Amniotic epithelial cell (primary cell): ENCODE measurements at regions not wholly inside any gene's neighbourhood (a gene's known extent, or its start where the extent isn't known, plus 50 kb on each side); places are given as distances from the start of the nearest gene placed in this dataset.
"Not testable (repeated sequence)": the region's sequence is repeated elsewhere in the genome, so short reads cannot be mapped to it uniquely, and the experiment has no call there.

Experiments
- DNase-seq: peaks from one replicate; pipeline ENCODE4 v3.0.0-alpha.2; 2010; ENCODE audit warnings: low read depth

- DNase-seq, result no peak
Measured at GRCh38 chr22:19599626-19600243, 75.5 kb upstream of the CLDN5 start.

GRCh38 chr22:19603346-19603745, 79.1 kb upstream of the CLDN5 start:
- not testable (repeated sequence) for DNase-seq

GRCh38 chr22:19603767-19604166, 79.6 kb upstream of the CLDN5 start:
- no peak for DNase-seq

GRCh38 chr22:19604711-19605268, 80.6 kb upstream of the CLDN5 start:
- no peak for DNase-seq

GRCh38 chr22:19605508-19606331, 81.5 kb upstream of the CLDN5 start:
- DNase-seq, result no peak

GRCh38 chr22:19606332-19607191, 82.4 kb upstream of the CLDN5 start:
- no peak for DNase-seq

- DNase-seq, result no peak
Measured at GRCh38 chr22:19607192-19608002, 83.2 kb upstream of the CLDN5 start.

- DNase-seq, result no peak
Measured at GRCh38 chr22:19608003-19608690, 83.9 kb upstream of the CLDN5 start.

- not testable (repeated sequence) for DNase-seq
Measured at GRCh38 chr22:19609753-19610152, 85.5 kb upstream of the CLDN5 start.

- DNase-seq, result no peak
Measured at GRCh38 chr22:19610518-19611253, 86.5 kb upstream of the CLDN5 start.

GRCh38 chr22:19611590-19611989, 87.4 kb upstream of the CLDN5 start:
- DNase-seq, result no peak

GRCh38 chr22:19612866-19613572, 88.8 kb upstream of the CLDN5 start:
- no peak for DNase-seq

- DNase-seq, result no peak
Measured at GRCh38 chr22:19614536-19614863, 90.3 kb upstream of the CLDN5 start.

GRCh38 chr22:19615001-19615461, 90.8 kb upstream of the CLDN5 start:
- DNase-seq, result no peak

GRCh38 chr22:19615867-19616581, 91.8 kb upstream of the CLDN5 start:
- no peak for DNase-seq

GRCh38 chr22:19619144-19620009, 94.9 kb upstream of the SEPTIN5 start:
- no peak for DNase-seq

- DNase-seq, result no peak
Measured at GRCh38 chr22:19620742-19621371, 93.4 kb upstream of the SEPTIN5 start.
